Hepatocyte (in vitro differentiated cells): ENCODE measurements at regions not wholly inside any gene's neighbourhood (a gene's known extent, or its start where the extent isn't known, plus 50 kb on each side); places are given as distances from the start of the nearest gene placed in this dataset.

Experiments used
- DNase-seq: peaks from one replicate; pipeline ENCODE4 v3.0.0-alpha.2; 2016; ENCODE audit warnings: low spot score
- H2AFZ ChIP-seq: fragments of 200-600 bp; sonication (generic); 2 replicates; pipeline ENCODE4 v1.6.0; 2016; ENCODE audit warnings: antibody characterized with exemption, mild to moderate bottlenecking
- H3K27ac ChIP-seq: fragments of 200-600 bp; sonication (generic); 2 replicates; pipeline ENCODE4 v1.5.1; 2016; ENCODE audit warnings: mild to moderate bottlenecking
- H3K27me3 ChIP-seq: fragments of 200-600 bp; sonication (generic); 2 replicates; pipeline ENCODE4 v1.6.1; 2016
- H3K36me3 ChIP-seq: fragments of 200-600 bp; sonication (generic); replicated peaks from 2 replicates; pipeline ENCODE4 v1.5.1; 2016; ENCODE audit warnings: low read depth; ENCODE audit not compliant: insufficient read depth
- H3K4me1 ChIP-seq: fragments of 200-600 bp; sonication (generic); 2 replicates; pipeline ENCODE4 v1.5.1; 2016; ENCODE audit warnings: mild to moderate bottlenecking, moderate library complexity; ENCODE audit not compliant: insufficient read depth
- H3K4me2 ChIP-seq: fragments of 200-600 bp; sonication (generic); 2 replicates; pipeline ENCODE4 v1.6.0; 2016
- H3K4me3 ChIP-seq: fragments of 200-600 bp; sonication (generic); 2 replicates; pipeline ENCODE4 v1.5.1; 2016; ENCODE audit warnings: mild to moderate bottlenecking
- H3K79me2 ChIP-seq: fragments of 200-600 bp; sonication (generic); 2 replicates; pipeline ENCODE4 v1.6.0; 2017; ENCODE audit warnings: mild to moderate bottlenecking
- H3K9me2 ChIP-seq: fragments of 200-600 bp; sonication (generic); replicated peaks from 2 replicates; pipeline ENCODE4 v1.6.0; 2017; ENCODE audit warnings: mild to moderate bottlenecking; ENCODE audit not compliant: insufficient read depth
- H3K9me3 ChIP-seq: fragments of 200-600 bp; sonication (generic); 2 replicates; pipeline ENCODE4 v1.5.1; 2016; ENCODE audit warnings: low read depth, mild to moderate bottlenecking
- H4K20me1 ChIP-seq: fragments of 200-600 bp; sonication (generic); 2 replicates; pipeline ENCODE4 v1.6.0; 2016; ENCODE audit warnings: mild to moderate bottlenecking; ENCODE audit not compliant: insufficient read depth, poor library complexity, severe bottlenecking
- CTCF ChIP-seq: fragments of 200-600 bp; sonication (generic); IDR thresholded peaks from 2 replicates; pipeline ENCODE4 v1.5.1; 2016; ENCODE audit warnings: antibody characterized with exemption, mild to moderate bottlenecking; ENCODE audit not compliant: poor library complexity
- EZH2 ChIP-seq: fragments of 200-600 bp; sonication (generic); IDR thresholded peaks from 2 replicates; pipeline ENCODE4 v1.6.1; 2016; ENCODE audit warnings: antibody characterized with exemption, mild to moderate bottlenecking, borderline replicate concordance
- EZH2phosphoT487 ChIP-seq: fragments of 200-600 bp; sonication (generic); IDR thresholded peaks from one replicate; pipeline ENCODE4 v1.6.1; 2018; ENCODE audit warnings: antibody characterized with exemption, mild to moderate bottlenecking, low read depth, moderate library complexity; ENCODE audit not compliant: unreplicated experiment, severe bottlenecking
- WGBS: methylation state at CpG from one replicate; pipeline ENCODE4 v1.1.6; 2016; ENCODE audit warnings: low lambda C conversion rate; ENCODE audit errors: missing lambda C conversion rate; 5-methylcytosine and 5-hydroxymethylcytosine counted together

GRCh38 chr14:28055008-28055407 lies 711.6 kb upstream of the FOXG1 start:
- no peak overlapping the region for H3K27ac ChIP-seq
- no peak for TF ChIP-seq EZH2phosphoT487
- no peak for TF ChIP-seq EZH2
- no peak for TF ChIP-seq CTCF

GRCh38 chr14:28057359-28058296 lies 709.0 kb upstream of the FOXG1 start:
- TF ChIP-seq EZH2phosphoT487 (no peak), EZH2 (no peak), CTCF (no peak)
- H3K9me2 ChIP-seq, result no peaks in the 10 kb centered on the region
- H3K27ac ChIP-seq, result peak overlapping the region; percentile 71
- WGBS, result 84% methylated on average over 4 of the region's 4 CpGs
- H3K79me2 ChIP-seq, result no peaks in the 10 kb centered on the region
- H4K20me1 ChIP-seq, result no peaks in the 10 kb centered on the region
- no peak overlapping the region for H3K4me3 ChIP-seq
- no peaks in the 10 kb centered on the region for H3K4me1 ChIP-seq
- H3K36me3 ChIP-seq, result no peaks in the 10 kb centered on the region
- H3K27me3 ChIP-seq, result no peaks in the 10 kb centered on the region
- DNase-seq, result peak; percentile 37
- peak overlapping the region; percentile 36 for H2AFZ ChIP-seq
- peak overlapping the region; percentile 66 for H3K4me2 ChIP-seq
- no peaks in the 10 kb centered on the region for H3K9me3 ChIP-seq

More at GRCh38 chr14:28055008-28055407, 711.6 kb upstream of the FOXG1 start:
- Histone ChIP-seq H2AFZ (no peak overlapping the region), H3K4me2 (no peak overlapping the region), H4K20me1 (no peaks in the 10 kb centered on the region), H3K27me3 (no peaks in the 10 kb centered on the region), H3K36me3 (no peaks in the 10 kb centered on the region), H3K4me1 (no peaks in the 10 kb centered on the region), H3K9me3 (no peaks in the 10 kb centered on the region), H3K79me2 (no peaks in the 10 kb centered on the region), H3K4me3 (no peak overlapping the region), H3K9me2 (no peaks in the 10 kb centered on the region)
- WGBS, result 95% methylated on average over 3 of the region's 3 CpGs
- no peak for DNase-seq

GRCh38 chr14:28059254-28059653 lies 707.3 kb upstream of the FOXG1 start:
- H3K4me2 ChIP-seq, result no peak overlapping the region
- no peak overlapping the region for H3K4me3 ChIP-seq
- no peaks in the 10 kb centered on the region for H3K9me3 ChIP-seq
- H3K27me3 ChIP-seq, result no peaks in the 10 kb centered on the region
- H4K20me1 ChIP-seq, result no peaks in the 10 kb centered on the region
- H3K9me2 ChIP-seq, result no peaks in the 10 kb centered on the region
- H2AFZ ChIP-seq, result no peak overlapping the region
- H3K4me1 ChIP-seq, result no peaks in the 10 kb centered on the region
- TF ChIP-seq EZH2phosphoT487 (no peak), CTCF (no peak), EZH2 (no peak)
- WGBS, result 92% methylated on average over 1 of the region's 1 CpG
- H3K79me2 ChIP-seq, result no peaks in the 10 kb centered on the region
- no peak overlapping the region for H3K27ac ChIP-seq
- no peaks in the 10 kb centered on the region for H3K36me3 ChIP-seq
- no peak for DNase-seq
